HepG2 (cell line): ENCODE measurements at regions not wholly inside any gene's neighbourhood (a gene's known extent, or its start where the extent isn't known, plus 50 kb on each side); places are given as distances from the start of the nearest gene placed in this dataset.

Experiments used
- ATAC-seq: fragments of 200-7000 bp; cut with Tn5 transposase; 3 replicates; pipeline ENCODE4 v1.9.1; 2020; ENCODE audit warnings: mild to moderate bottlenecking, moderate library complexity
- BruUV-seq: library from RNA; stranded (reverse); fragments of 400-500 nt; replicated peaks from 2 replicates; lab custom pipeline; 2021; lab: Mats Ljungman, UMichigan
- CTCF ChIA-PET: fragments of 300-600 bp; formaldehyde crosslinking; extraction: SDS; loops from one replicate; lab custom pipeline; 2021; ENCODE audit warnings: low total read pairs, inconsistent platforms, low intra/inter-chr PET ratio; lab: Yijun Ruan, JAX
- POLR2A ChIA-PET: fragments of 350-600 bp; sonication (Branson Sonifier 250); formaldehyde crosslinking; loops from one replicate; lab custom pipeline; 2020; ENCODE audit warnings: antibody characterized with exemption, inconsistent platforms; lab: Yijun Ruan, JAX
- DNase-seq: peaks from one replicate; pipeline ENCODE4 v3.0.0-alpha.2; 2015; ENCODE audit warnings: low spot score
- FAIRE-seq: peaks from 3 replicates; lab custom pipeline; 2011; peaks lifted over from hg19 to GRCh38; lab: Jason Lieb, UNC
- H2AFZ ChIP-seq: one replicate; pipeline ENCODE4 v1.6.1; 2011; ENCODE audit warnings: low read length, inconsistent platforms
- H3K27ac ChIP-seq: fragments of 300-600 bp; 3 replicates; pipeline ENCODE4 v1.8.0; 2011; ENCODE audit warnings: mixed run types, mild to moderate bottlenecking, mixed read lengths, low read length, inconsistent platforms; ENCODE audit not compliant: insufficient read depth; ENCODE audit errors: extremely low read length
- H3K27me3 ChIP-seq, 2 experiments: fragments of 200-600 bp in 1 of 2; 2 replicates in 1 of 2; 3 replicates in 1 of 2; pipeline versions ENCODE4 v1.6.0 to v1.8.0; 2011; ENCODE audit warnings: low read length in 2 of 2, mild to moderate bottlenecking in 2 of 2, moderate library complexity in 2 of 2, inconsistent platforms in 1 of 2; ENCODE audit not compliant: insufficient read depth in 2 of 2, control insufficient read depth in 1 of 2
- H3K36me3 ChIP-seq, 2 experiments: fragments of 200-600 bp in 1 of 2; replicated peaks in 1 of 2; 2 replicates in 1 of 2; 3 replicates in 1 of 2; pipeline versions ENCODE4 v1.5.1 to v1.8.0; 2011; ENCODE audit warnings: low read length in 2 of 2, inconsistent platforms in 1 of 2; ENCODE audit not compliant: insufficient read depth in 2 of 2, control insufficient read depth in 1 of 2
- H3K4me1 ChIP-seq: 2 replicates; pipeline ENCODE4 v1.5.1; 2012; ENCODE audit warnings: low read length, inconsistent platforms; ENCODE audit not compliant: insufficient read depth
- H3K4me2 ChIP-seq: 2 replicates; pipeline ENCODE4 v1.6.0; 2011; ENCODE audit warnings: low read depth, low read length, inconsistent platforms
- H3K4me3 ChIP-seq, 3 experiments: fragments of 200-600 bp in 1 of 3; sonication (generic), shearing (Covaris generic) in 1 of 3; replicated peaks in 1 of 3; 2 replicates each; pipeline ENCODE4 v1.5.1; 2011 to 2016; ENCODE audit warnings: low read length in 3 of 3, inconsistent platforms in 2 of 3, low read depth in 2 of 3, mild to moderate bottlenecking in 2 of 3, control low read depth in 1 of 3, mixed read lengths in 1 of 3; ENCODE audit not compliant: insufficient read depth in 1 of 3
- H3K79me2 ChIP-seq: one replicate; pipeline ENCODE4 v1.6.1; 2011; ENCODE audit warnings: low read length, inconsistent platforms; ENCODE audit not compliant: insufficient read depth
- H3K9ac ChIP-seq: 2 replicates; pipeline ENCODE4 v1.6.0; 2011; ENCODE audit warnings: mild to moderate bottlenecking, low read depth, low read length, inconsistent platforms; ENCODE audit not compliant: insufficient read depth
- H3K9me3 ChIP-seq: 2 replicates; pipeline ENCODE4 v1.5.1; 2012; ENCODE audit warnings: mild to moderate bottlenecking, low read length
- H4K20me1 ChIP-seq: 2 replicates; pipeline ENCODE4 v1.6.0; 2011; ENCODE audit warnings: inconsistent platforms, mild to moderate bottlenecking, low read length, moderate library complexity; ENCODE audit not compliant: insufficient read depth
- EP300 ChIP-seq, 3 experiments: sonication (generic) in 1 of 3; formaldehyde crosslinking in 1 of 3; IDR thresholded peaks; 2 replicates each; pipeline versions ENCODE4 v1.5.1 to v1.6.1; 2011 to 2020; ENCODE audit warnings: low read depth in 2 of 3, low read length in 2 of 3, borderline replicate concordance in 1 of 3, improper control_type of control experiment in 1 of 3, mild to moderate bottlenecking in 1 of 3, missing genetic modification reagents in 1 of 3, moderate library complexity in 1 of 3
- EZH2 ChIP-seq: conservative IDR thresholded peaks from 2 replicates; pipeline ENCODE4 v1.6.1; 2012; ENCODE audit warnings: mild to moderate bottlenecking, low read depth, low read length, moderate library complexity
- ISL2 ChIP-seq: sonication (generic); formaldehyde crosslinking; IDR thresholded peaks from 2 replicates; pipeline ENCODE4 v1.5.0; 2020; ENCODE audit warnings: missing genetic modification reagents
- KLF6 ChIP-seq: IDR thresholded peaks from 2 replicates; pipeline ENCODE4 v1.8.0; 2016; ENCODE audit warnings: missing biosample characterization, missing genetic modification reagents
- PLRG1 ChIP-seq: fragments of 450-650 bp; conservative IDR thresholded peaks from 2 replicates; pipeline ENCODE4 v1.6.1; 2016
- RXRB ChIP-seq: IDR thresholded peaks from 2 replicates; pipeline ENCODE4 v1.6.1; 2016; ENCODE audit warnings: borderline replicate concordance, missing genetic modification reagents, missing compliant biosample characterization
- TSC22D2 ChIP-seq: sonication (generic); formaldehyde crosslinking; IDR thresholded peaks from 2 replicates; pipeline ENCODE4 v1.5.1; 2020; ENCODE audit warnings: missing genetic modification reagents, mild to moderate bottlenecking, borderline replicate concordance
- ZNF570 ChIP-seq: sonication (generic); formaldehyde crosslinking; IDR thresholded peaks from 2 replicates; pipeline ENCODE4 v1.4.0; 2020; ENCODE audit warnings: mild to moderate bottlenecking, missing genetic modification reagents, borderline replicate concordance
- ZNF678 ChIP-seq: sonication (generic); formaldehyde crosslinking; IDR thresholded peaks from 2 replicates; pipeline ENCODE4 v1.4.0; 2020; ENCODE audit warnings: mild to moderate bottlenecking, missing genetic modification reagents
- WGBS: methylation state at CpG from one replicate; pipeline ENCODE4 v1.1.6; 2017; ENCODE audit warnings: low lambda C conversion rate; 5-methylcytosine and 5-hydroxymethylcytosine counted together
- in situ Hi-C: cut with HindIII; loops from 2 replicates; pipeline ENCODE4 v1.10.0; 2017; ENCODE audit warnings: low pct_unique_long_range_greater_than_20kb; ENCODE audit not compliant: extremely low pct_ligation_motif_present
- intact Hi-C: fragments of 100-400 bp; cut with micrococcal nuclease; formaldehyde crosslinking; loops from one replicate; pipeline ENCODE4 v1.10.0; 2022; ENCODE audit not compliant: unreplicated experiment
- TF ChIP-seq, protein P1 (sequence below): sonication (generic); formaldehyde crosslinking; IDR thresholded peaks from 2 replicates; pipeline ENCODE4 v1.4.0; 2020; ENCODE audit warnings: low read depth, missing genetic modification reagents

DNA sequence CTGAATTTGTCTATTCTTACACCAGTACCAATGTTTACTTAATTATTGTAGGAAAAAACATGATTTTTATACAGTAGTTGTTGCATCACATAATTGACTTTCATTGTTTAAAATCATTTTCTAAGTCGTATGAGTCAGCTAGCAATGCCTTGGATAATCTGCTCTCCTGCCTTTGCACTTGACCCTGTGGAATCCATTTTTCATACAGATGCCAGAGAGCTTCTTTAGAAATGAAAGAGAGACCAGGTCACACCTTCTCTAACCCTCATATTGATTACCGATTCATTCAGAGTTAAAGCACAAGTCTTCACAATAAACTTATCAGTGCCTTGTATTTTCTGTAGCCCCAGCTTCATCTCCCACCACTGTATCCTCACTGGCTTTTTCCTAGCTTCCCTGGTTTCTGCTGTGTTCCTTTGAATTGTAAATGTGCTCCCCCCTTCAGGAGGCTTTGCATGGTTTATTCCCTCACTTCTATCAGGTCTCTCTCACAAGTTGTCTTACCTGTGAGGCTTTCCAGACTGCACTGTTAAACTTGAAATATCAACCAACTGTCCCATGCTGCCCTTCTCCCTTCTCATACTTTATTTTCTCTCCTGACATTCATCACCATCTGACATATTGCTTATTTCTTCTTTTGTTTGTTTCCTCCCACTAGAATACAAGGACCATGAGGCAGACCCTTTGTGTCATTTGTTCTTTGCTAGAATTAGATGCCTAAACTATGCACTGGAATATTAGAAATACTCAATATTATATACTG lies 662.0 kb upstream of the GBE1 start:
- FAIRE-seq (no peak), DNase-seq (no peak), ATAC-seq (no peak)
- intact Hi-C loops (no loop called here), in situ Hi-C loops (no loop called here)
- CTCF ChIA-PET = no interaction called here
- no peaks in the 10 kb centered on the region for H3K4me1 ChIP-seq
- H3K4me3 ChIP-seq = no peak overlapping the region
- TF ChIP-seq KLF6 (CRISPR knock-in tag) (no peak), PLRG1 (no peak)
- H3K27ac ChIP-seq = no peak overlapping the region
- BruUV-seq = no TSS peak
- H3K4me2 ChIP-seq = no peak overlapping the region
- no peaks in the 10 kb centered on the region for H3K27me3 ChIP-seq
- H4K20me1 ChIP-seq = no peaks in the 10 kb centered on the region
- POLR2A ChIA-PET = no interaction called here
- no peaks in the 10 kb centered on the region for H3K79me2 ChIP-seq
- H3K9me3 ChIP-seq = no peaks in the 10 kb centered on the region
- H3K9ac ChIP-seq = no peak overlapping the region
- 53% methylated on average over 2 of the region's 2 CpGs for WGBS
- no peaks in the 10 kb centered on the region for H3K36me3 ChIP-seq
- H2AFZ ChIP-seq = no peak overlapping the region

DNA sequence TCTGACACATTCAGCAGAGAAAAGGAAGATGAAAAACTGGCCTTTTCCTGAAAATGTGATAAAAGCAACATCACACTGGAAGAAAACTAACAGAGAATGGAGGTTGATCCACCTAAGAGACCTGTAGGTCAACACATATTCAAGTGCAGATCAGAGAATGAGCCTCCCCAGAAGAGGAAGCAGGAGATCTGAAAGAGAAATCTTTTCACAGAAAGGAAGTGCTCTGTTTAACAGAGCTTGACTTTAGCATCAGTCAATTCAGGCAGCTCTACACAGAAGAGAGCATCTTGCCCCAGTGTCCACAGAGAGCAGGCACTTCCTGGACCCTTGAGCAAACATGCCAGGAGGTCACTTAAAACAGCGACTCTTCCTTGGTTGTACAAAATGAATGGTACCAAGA lies 655.4 kb upstream of the GBE1 start:
- 82% methylated on average over 1 of the region's 1 CpG for WGBS
- no peak for TF ChIP-seq RXRB (CRISPR knock-in tag)
- no peak for TF ChIP-seq EZH2
- TF ChIP-seq, protein P1, sequence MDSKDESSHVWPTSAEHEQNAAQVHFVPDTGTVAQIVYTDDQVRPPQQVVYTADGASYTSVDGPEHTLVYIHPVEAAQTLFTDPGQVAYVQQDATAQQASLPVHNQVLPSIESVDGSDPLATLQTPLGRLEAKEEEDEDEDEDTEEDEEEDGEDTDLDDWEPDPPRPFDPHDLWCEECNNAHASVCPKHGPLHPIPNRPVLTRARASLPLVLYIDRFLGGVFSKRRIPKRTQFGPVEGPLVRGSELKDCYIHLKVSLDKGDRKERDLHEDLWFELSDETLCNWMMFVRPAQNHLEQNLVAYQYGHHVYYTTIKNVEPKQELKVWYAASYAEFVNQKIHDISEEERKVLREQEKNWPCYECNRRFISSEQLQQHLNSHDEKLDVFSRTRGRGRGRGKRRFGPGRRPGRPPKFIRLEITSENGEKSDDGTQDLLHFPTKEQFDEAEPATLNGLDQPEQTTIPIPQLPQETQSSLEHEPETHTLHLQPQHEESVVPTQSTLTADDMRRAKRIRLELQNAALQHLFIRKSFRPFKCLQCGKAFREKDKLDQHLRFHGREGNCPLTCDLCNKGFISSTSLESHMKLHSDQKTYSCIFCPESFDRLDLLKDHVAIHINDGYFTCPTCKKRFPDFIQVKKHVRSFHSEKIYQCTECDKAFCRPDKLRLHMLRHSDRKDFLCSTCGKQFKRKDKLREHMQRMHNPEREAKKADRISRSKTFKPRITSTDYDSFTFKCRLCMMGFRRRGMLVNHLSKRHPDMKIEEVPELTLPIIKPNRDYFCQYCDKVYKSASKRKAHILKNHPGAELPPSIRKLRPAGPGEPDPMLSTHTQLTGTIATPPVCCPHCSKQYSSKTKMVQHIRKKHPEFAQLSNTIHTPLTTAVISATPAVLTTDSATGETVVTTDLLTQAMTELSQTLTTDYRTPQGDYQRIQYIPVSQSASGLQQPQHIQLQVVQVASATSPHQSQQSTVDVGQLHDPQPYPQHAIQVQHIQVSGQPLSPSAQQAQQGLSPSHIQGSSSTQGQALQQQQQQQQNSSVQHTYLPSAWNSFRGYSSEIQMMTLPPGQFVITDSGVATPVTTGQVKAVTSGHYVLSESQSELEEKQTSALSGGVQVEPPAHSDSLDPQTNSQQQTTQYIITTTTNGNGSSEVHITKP (CRISPR knock-in tag) = no peak
- TF ChIP-seq ZNF678 = no peak
- no peak for TF ChIP-seq TSC22D2 (CRISPR knock-in tag)
- TF ChIP-seq ISL2 = no peak
- no peak for TF ChIP-seq ZNF570 (CRISPR knock-in tag)
- TF ChIP-seq EP300 (IDR thresholded peaks at IDR 0.05; ENCODE audit: low read depth in 2 of 2, low read length in 2 of 2) = no peak
- TF ChIP-seq EP300 (CRISPR knock-in tag; IDR thresholded peaks at IDR 0.05; ENCODE audit: borderline replicate concordance) = no peak
- H3K79me2 ChIP-seq = no peaks in the 10 kb centered on the region
- intact Hi-C loops (no loop called here), in situ Hi-C loops (no loop called here)
- no peak for ATAC-seq
- H3K4me3 ChIP-seq = no peak overlapping the region
- H3K36me3 ChIP-seq = no peaks in the 10 kb centered on the region
- CTCF ChIA-PET = no interaction called here
- POLR2A ChIA-PET = no interaction called here
- no peak overlapping the region for H2AFZ ChIP-seq
- no peak overlapping the region for H3K27ac ChIP-seq
- no peaks in the 10 kb centered on the region for H4K20me1 ChIP-seq
- H3K9ac ChIP-seq = no peak overlapping the region
- H3K4me2 ChIP-seq = no peak overlapping the region
- DNase-seq = no peak
- H3K27me3 ChIP-seq = no peaks in the 10 kb centered on the region
- no peaks in the 10 kb centered on the region for H3K4me1 ChIP-seq
- H3K9me3 ChIP-seq = no peaks in the 10 kb centered on the region
- no peak for FAIRE-seq
- BruUV-seq = no TSS peak
